ENCODE measurements at regions not wholly inside any gene's neighbourhood (a gene's known extent, or its start where the extent isn't known, plus 50 kb on each side); places are given as distances from the start of the nearest gene placed in this dataset.

DNA sequence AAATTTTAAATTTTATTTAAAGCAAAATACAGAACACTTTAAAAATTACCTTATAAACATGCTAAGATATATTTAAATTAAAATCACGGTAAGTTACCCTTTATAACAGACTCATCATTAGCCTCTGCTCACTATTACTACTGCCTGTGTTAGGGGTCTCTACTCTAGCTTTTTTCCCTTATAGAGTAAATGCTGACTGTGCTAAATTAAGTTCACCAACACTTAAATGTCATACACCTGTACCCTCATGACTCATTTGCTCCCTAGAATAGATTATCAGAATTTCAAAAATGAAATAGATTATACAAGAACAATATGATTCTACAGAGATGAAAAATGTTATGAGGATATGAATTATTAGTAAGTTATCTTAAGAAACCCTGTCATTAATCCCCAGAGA is 131.1 kb upstream of the INPP4B start:
- no peak for TF ChIP-seq CTCF (IDR thresholded peaks at IDR 0.05)
- no peaks in the 10 kb centered on the region for H3K4me1 Mint-ChIP-seq

DNA sequence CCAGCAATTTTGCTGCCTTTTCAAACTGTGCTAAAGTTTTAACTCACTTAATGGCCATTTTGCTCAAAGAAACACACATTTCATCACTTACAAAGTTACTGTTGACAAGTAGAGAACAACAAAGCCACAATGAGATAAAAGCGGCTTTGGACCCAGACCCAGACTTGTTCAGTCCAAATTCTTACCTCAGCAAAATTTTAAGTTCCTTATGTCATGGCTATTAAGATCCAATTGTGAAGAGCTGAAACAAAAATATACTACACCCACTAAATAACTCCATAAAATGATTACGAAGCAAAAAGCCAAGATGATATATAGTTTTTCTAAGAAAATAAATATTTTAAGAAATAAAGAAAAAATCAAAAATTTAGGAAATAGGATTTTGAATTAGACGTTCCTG is 137.0 kb upstream of the INPP4B start:
- H3K36me3 Mint-ChIP-seq, result no peaks in the 10 kb centered on the region
- H3K4me1 Mint-ChIP-seq, result no peaks in the 10 kb centered on the region
- no peak overlapping the region for H3K4me3 Mint-ChIP-seq

More for the DNA sequence above, 131.1 kb upstream of the INPP4B start:
- Histone ChIP-seq H4K20me1 (ENCODE audit: insufficient read depth, low read length) (no peaks in the 10 kb centered on the region), H3K9ac (ENCODE audit: insufficient read depth, low read length, poor library complexity, severe bottlenecking) (no peak overlapping the region), H3K4me1 (ENCODE audit: control insufficient read depth in 1 of 2, insufficient read depth in 2 of 2, low read length in 2 of 2) (no peaks in the 10 kb centered on the region), H2AFZ (ENCODE audit: insufficient read depth, low read depth, low read length, poor library complexity, severe bottlenecking) (no peak overlapping the region), H3K27me3 (ENCODE audit: control insufficient read depth in 2 of 2, insufficient read depth in 2 of 2, low read length in 2 of 2) (no peaks in the 10 kb centered on the region), H3K4me2 (replicated peaks; ENCODE audit: extremely low read depth, low read length, poor library complexity, severe bottlenecking) (no peak overlapping the region), H3K9me3 (replicated peaks in 1 of 2; ENCODE audit: control insufficient read depth in 1 of 2, insufficient read depth in 1 of 2, low read length in 2 of 2) (no peaks in the 10 kb centered on the region), H3K79me2 (ENCODE audit: insufficient read depth, low read length) (no peaks in the 10 kb centered on the region), H3K36me3 (replicated peaks in 1 of 2; ENCODE audit: control insufficient read depth in 1 of 2, insufficient read depth in 2 of 2, low read length in 2 of 2) (no peaks in the 10 kb centered on the region), H3K27ac (ENCODE audit: low read depth in 1 of 2, low read length in 2 of 2) (no peak overlapping the region), H3K4me3 (replicated peaks in 1 of 3; ENCODE audit: low read depth in 2 of 3, low read length in 3 of 3) (no peak overlapping the region)
- Mint-ChIP-seq H3K27ac (no peak overlapping the region), H3K27me3 (ENCODE audit: low read depth in 3 of 3) (no peaks in the 10 kb centered on the region), H3K4me3 (no peak overlapping the region), H3K9me3 (no peaks in the 10 kb centered on the region), H3K36me3 (no peaks in the 10 kb centered on the region)
- no peak for DNase-seq
- WGBS (ENCODE audit: insufficient coverage), result no CpG with 5 or more reads among the region's 1 CpG
- intact Hi-C loops (cut with micrococcal nuclease), result no loop called here

More for the DNA sequence above, 137.0 kb upstream of the INPP4B start:
- Mint-ChIP-seq H3K9me3 (peaks cover 0 to 1% (median 0%) of the 10 kb centered on the region in 7 donors), H3K27ac (no peak overlapping the region), H3K27me3 (ENCODE audit: low read depth in 3 of 3) (peaks cover 0 to 2% (median 0%) of the 10 kb centered on the region in 3 donors)
- no CpG with 5 or more reads among the region's 3 CpGs for WGBS (ENCODE audit: insufficient coverage)
- intact Hi-C loops (cut with micrococcal nuclease), result no loop called here
- no peaks in the 10 kb centered on the region for H3K27me3 ChIP-seq (ENCODE audit: control insufficient read depth in 2 of 2, insufficient read depth in 2 of 2, low read length in 2 of 2)
- H3K36me3 ChIP-seq (replicated peaks in 1 of 2; ENCODE audit: control insufficient read depth in 1 of 2, insufficient read depth in 2 of 2, low read length in 2 of 2), result no peaks in the 10 kb centered on the region
- no peak overlapping the region for H3K9ac ChIP-seq (ENCODE audit: insufficient read depth, low read length, poor library complexity, severe bottlenecking)
- no peaks in the 10 kb centered on the region for H3K9me3 ChIP-seq (replicated peaks in 1 of 2; ENCODE audit: control insufficient read depth in 1 of 2, insufficient read depth in 1 of 2, low read length in 2 of 2)
- TF ChIP-seq CTCF (IDR thresholded peaks at IDR 0.05), result no peak
- peak overlapping the region; percentile 30 for H2AFZ ChIP-seq (ENCODE audit: insufficient read depth, low read depth, low read length, poor library complexity, severe bottlenecking)
- no peaks in the 10 kb centered on the region for H4K20me1 ChIP-seq (ENCODE audit: insufficient read depth, low read length)
- H3K27ac ChIP-seq (ENCODE audit: low read depth in 1 of 2, low read length in 2 of 2), result no peak overlapping the region
- no peak overlapping the region for H3K4me2 ChIP-seq (replicated peaks; ENCODE audit: extremely low read depth, low read length, poor library complexity, severe bottlenecking)
- H3K4me1 ChIP-seq (ENCODE audit: control insufficient read depth in 1 of 2, insufficient read depth in 2 of 2, low read length in 2 of 2), result no peaks in the 10 kb centered on the region
- no peaks in the 10 kb centered on the region for H3K79me2 ChIP-seq (ENCODE audit: insufficient read depth, low read length)
- no peak overlapping the region for H3K4me3 ChIP-seq (replicated peaks in 1 of 3; ENCODE audit: low read depth in 2 of 3, low read length in 3 of 3)
- no peak for DNase-seq
